Cardiac muscle cell (in vitro differentiated cells and primary cell): ENCODE measurements at regions not wholly inside any gene's neighbourhood (a gene's known extent, or its start where the extent isn't known, plus 50 kb on each side); places are given as distances from the start of the nearest gene placed in this dataset.

Experiments used
- DNase-seq, 2 donors: peaks; one replicate each; pipeline versions ENCODE4 v3.0.0 to v3.0.0-alpha.2; 2010 to 2017; ENCODE audit warnings: low read depth in 1 of 2, low spot score in 1 of 2
- H3K27ac ChIP-seq: fragments of 200-600 bp; sonication (generic); 2 replicates; pipeline ENCODE4 v1.5.1; 2016
- H3K27me3 ChIP-seq: fragments of 200-600 bp; sonication (generic); 2 replicates; pipeline ENCODE4 v1.6.0; 2016; ENCODE audit warnings: control low read depth
- H3K36me3 ChIP-seq: fragments of 200-600 bp; sonication (generic); 2 replicates; pipeline ENCODE4 v1.5.1; 2016; ENCODE audit warnings: control low read depth
- H3K4me1 ChIP-seq: fragments of 200-600 bp; sonication (generic); 2 replicates; pipeline ENCODE4 v1.8.1; 2017; ENCODE audit warnings: low read depth, mild to moderate bottlenecking, mixed run types
- H3K4me3 ChIP-seq: fragments of 200-600 bp; sonication (generic); 2 replicates; pipeline ENCODE4 v1.5.1; 2016; ENCODE audit warnings: mild to moderate bottlenecking
- H3K9me3 ChIP-seq: fragments of 200-600 bp; sonication (generic); 2 replicates; pipeline ENCODE4 v1.5.1; 2017; ENCODE audit warnings: low read depth, mild to moderate bottlenecking, control low read depth
- TF ChIP-seq, protein P1 (sequence below): IDR thresholded peaks from 2 replicates; pipeline ENCODE4 v1.5.1; 2012; ENCODE audit warnings: low read depth, mild to moderate bottlenecking, low read length

DNA sequence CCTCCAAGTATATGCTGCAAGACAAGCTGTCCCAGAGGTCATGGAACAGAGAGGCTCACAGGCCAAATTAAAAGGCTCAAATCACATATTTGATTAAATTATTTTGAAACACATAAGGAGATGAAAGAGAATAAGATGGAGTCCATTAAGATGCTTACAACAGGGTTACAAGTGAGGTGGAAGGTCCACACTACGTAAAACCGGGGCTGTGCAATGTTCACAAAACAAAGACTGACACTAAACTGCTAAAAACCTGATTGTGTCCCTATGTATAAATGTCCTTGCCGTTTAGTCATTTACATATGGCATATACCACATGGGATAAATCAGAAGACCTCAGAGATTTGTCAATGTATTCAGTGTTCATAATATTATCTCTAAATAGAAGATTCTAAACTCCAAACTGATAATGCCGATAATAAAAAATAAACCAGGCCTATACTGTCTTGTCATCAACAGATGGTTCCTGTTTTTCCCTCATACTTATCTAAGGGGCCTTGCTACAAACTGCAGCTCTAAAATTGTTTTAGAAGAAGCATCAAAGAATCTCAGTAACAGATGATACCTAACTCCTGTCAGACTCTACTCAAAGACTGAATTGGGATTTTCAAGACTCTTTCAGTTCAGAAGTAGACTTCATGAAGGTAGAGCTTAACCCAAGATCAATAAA lies 51.8 kb upstream of the RIPOR2 start:
- Histone ChIP-seq H3K4me1 (peaks cover 16% of the 10 kb centered on the region), H3K27ac (no peak overlapping the region), H3K9me3 (no peaks in the 10 kb centered on the region), H3K27me3 (no peaks in the 10 kb centered on the region), H3K4me3 (no peak overlapping the region), H3K36me3 (no peaks in the 10 kb centered on the region)
- TF ChIP-seq, protein P1, sequence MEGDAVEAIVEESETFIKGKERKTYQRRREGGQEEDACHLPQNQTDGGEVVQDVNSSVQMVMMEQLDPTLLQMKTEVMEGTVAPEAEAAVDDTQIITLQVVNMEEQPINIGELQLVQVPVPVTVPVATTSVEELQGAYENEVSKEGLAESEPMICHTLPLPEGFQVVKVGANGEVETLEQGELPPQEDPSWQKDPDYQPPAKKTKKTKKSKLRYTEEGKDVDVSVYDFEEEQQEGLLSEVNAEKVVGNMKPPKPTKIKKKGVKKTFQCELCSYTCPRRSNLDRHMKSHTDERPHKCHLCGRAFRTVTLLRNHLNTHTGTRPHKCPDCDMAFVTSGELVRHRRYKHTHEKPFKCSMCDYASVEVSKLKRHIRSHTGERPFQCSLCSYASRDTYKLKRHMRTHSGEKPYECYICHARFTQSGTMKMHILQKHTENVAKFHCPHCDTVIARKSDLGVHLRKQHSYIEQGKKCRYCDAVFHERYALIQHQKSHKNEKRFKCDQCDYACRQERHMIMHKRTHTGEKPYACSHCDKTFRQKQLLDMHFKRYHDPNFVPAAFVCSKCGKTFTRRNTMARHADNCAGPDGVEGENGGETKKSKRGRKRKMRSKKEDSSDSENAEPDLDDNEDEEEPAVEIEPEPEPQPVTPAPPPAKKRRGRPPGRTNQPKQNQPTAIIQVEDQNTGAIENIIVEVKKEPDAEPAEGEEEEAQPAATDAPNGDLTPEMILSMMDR: no peak
- DNase-seq: no peak

GRCh38 chr6:24988562-24988961 lies 52.8 kb upstream of the RIPOR2 start:
- Histone ChIP-seq H3K9me3 (no peaks in the 10 kb centered on the region), H3K27me3 (no peaks in the 10 kb centered on the region), H3K36me3 (no peaks in the 10 kb centered on the region), H3K4me3 (no peak overlapping the region), H3K4me1 (peaks cover 16% of the 10 kb centered on the region), H3K27ac (no peak overlapping the region)
- no peak for DNase-seq
- TF ChIP-seq, protein P1: no peak

DNA sequence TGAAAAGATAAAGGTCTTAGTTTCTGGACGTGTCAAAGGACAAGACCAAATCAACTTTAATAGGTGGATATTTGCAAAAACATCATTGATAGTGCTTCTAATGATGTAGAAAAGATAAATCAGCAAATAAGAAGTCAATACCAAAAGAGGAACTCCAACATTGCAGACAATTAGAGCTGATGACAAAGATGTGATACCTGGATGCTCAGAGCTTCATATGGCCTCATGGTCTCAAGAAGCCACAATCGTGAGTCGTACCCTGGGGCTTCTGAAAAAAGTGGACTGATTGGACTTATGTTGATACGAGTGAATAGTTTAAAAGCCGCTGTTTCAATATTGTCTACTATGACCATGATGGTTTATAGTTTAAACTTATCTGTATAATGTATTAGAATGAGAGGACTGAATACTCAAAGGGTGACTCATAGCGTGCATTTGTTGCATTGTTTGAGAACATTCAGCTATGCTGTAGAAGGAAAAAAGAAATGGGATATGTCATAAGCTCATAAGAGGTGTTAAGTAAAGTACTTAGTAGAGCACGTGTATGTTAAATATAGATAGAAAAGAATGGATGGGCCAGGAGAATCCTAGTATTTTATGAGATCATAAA lies 54.6 kb upstream of the RIPOR2 start:
- H3K36me3 ChIP-seq: no peaks in the 10 kb centered on the region
- peaks cover 10% of the 10 kb centered on the region for H3K4me1 ChIP-seq
- no peaks in the 10 kb centered on the region for H3K9me3 ChIP-seq
- H3K4me3 ChIP-seq: no peak overlapping the region
- TF ChIP-seq, protein P1: no peak
- H3K27me3 ChIP-seq: no peaks in the 10 kb centered on the region
- no peak overlapping the region for H3K27ac ChIP-seq
- DNase-seq: peak in 1 of 2 donors; percentile 65

- TF ChIP-seq, protein P1: no peak
- Histone ChIP-seq H3K4me1 (peaks cover 5% of the 10 kb centered on the region), H3K4me3 (no peak overlapping the region), H3K36me3 (no peaks in the 10 kb centered on the region), H3K27ac (no peak overlapping the region), H3K27me3 (no peaks in the 10 kb centered on the region), H3K9me3 (no peaks in the 10 kb centered on the region)
- DNase-seq: no peak
Observed at GRCh38 chr6:24990944-24991809, 55.4 kb upstream of the RIPOR2 start.

DNA sequence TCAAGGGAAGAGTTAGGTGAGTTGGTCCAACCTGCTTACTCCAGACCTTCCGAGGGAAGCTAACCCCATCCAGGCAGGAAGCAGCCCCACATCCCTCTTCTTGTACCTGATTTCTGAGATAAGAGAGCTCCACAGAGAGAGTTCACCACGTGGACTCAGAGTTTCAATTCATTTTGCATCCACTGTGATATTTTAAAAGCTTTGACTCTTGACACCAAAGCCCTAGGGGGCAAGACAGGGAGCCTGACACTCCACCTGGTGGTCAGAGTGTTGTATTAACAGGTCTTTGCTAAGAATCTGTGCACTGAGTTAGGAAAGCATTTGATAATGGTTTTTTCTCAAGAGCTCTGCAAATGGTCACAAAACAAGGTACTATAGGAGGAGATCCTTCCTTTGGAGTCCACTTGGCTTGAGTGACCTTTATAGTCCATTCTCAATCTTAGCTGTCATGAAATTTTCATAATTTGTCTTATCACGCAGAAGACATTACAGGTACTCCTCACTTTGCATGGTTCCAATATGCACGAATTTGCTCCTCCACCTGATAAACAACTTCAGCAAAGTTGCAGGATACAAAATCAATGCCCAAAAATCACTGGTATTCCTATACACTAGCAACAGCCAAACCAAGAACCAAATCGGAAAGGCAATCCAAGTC lies 56.2 kb upstream of the RIPOR2 start:
- TF ChIP-seq, protein P1: peak; percentile 75
- H3K27ac ChIP-seq: no peak overlapping the region
- no peaks in the 10 kb centered on the region for H3K27me3 ChIP-seq
- no peak overlapping the region for H3K4me3 ChIP-seq
- no peaks in the 10 kb centered on the region for H3K36me3 ChIP-seq
- H3K4me1 ChIP-seq: peaks cover 5% of the 10 kb centered on the region
- H3K9me3 ChIP-seq: no peaks in the 10 kb centered on the region
- DNase-seq: peak; percentile 75 to 81
